Stimulated activated effector memory CD8-positive, alpha-beta T cell treated with anti-CD3 and anti-CD28 coated beads, Interleukin-12 subunit alpha, Interleukin-12 subunit beta, amount 100 ng/mL, for 72 hours (primary cell): ENCODE measurements at regions not wholly inside any gene's neighbourhood (a gene's known extent, or its start where the extent isn't known, plus 50 kb on each side); places are given as distances from the start of the nearest gene placed in this dataset.

ENCODE experiments used
- ATAC-seq: fragments of 150-1000 bp; cut with Tn5 transposase; 2 replicates; pipeline ENCODE4 v1.10.0; 2021
- DNase-seq, 2 donors: peaks; one replicate each; pipeline ENCODE4 v3.0.0; 2021 to 2022; ENCODE audit warnings: low spot score in 2 of 2
- H3K27ac Mint-ChIP-seq: one replicate; pipeline ENCODE4 v1.8.0; 2022; ENCODE audit warnings: mild to moderate bottlenecking, mixed read lengths
- H3K36me3 Mint-ChIP-seq: one replicate; pipeline ENCODE4 v1.8.0; 2022; ENCODE audit warnings: mild to moderate bottlenecking, mixed read lengths
- H3K4me1 Mint-ChIP-seq: one replicate; pipeline ENCODE4 v1.8.0; 2022; ENCODE audit warnings: mixed read lengths
- H3K4me3 Mint-ChIP-seq: one replicate; pipeline ENCODE4 v1.8.0; 2022; ENCODE audit warnings: mild to moderate bottlenecking, mixed read lengths
- H3K9me3 Mint-ChIP-seq: one replicate; pipeline ENCODE4 v1.8.0; 2022; ENCODE audit warnings: mixed read lengths

DNA sequence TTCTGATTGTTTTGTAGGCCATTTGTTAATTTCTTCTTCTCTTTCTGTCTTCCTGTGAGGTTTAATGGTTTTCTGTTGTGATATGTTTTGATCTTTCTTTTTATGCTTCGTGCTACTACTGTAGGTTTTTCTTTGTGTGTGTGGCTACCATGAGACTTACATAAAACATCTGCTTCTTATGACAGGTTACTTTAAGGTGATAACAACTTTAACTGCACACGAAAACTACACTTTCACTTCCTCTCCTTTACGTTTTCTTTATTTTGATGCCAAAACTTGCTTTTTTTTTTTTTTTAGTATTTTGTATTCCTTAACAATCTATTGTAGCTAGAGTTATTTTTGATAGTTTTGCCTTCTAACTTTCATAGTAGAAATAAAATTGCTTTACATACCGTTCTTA is 691.3 kb downstream of the TSN start:
- no peak for ATAC-seq

DNA sequence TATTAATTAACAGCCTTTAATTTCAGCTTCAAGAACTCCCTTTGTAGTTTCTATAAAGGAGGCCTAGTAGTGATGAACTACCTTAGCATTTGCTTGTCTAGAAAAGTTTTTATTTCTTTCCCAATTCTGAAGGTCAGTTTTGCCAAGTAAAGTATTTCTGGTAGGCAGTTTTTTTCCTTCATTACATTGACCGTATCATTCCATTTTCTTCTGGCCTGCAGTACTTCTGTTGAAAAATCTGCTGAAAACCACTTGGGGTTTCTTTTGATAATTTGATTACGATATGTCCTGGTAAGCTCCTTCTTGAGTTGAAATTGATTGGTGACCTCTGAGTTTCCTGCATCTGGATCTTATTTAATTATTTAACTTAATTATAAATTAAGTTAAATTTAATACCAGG is 691.8 kb downstream of the TSN start:
- Mint-ChIP-seq H3K4me1 (no peaks in the 10 kb centered on the region), H3K4me3 (no peak overlapping the region), H3K27ac (no peak overlapping the region), H3K9me3 (peaks cover 12% of the 10 kb centered on the region), H3K36me3 (no peaks in the 10 kb centered on the region)
- ATAC-seq (no peak), DNase-seq (no peak)

More for the DNA sequence above, 691.3 kb downstream of the TSN start:
- Mint-ChIP-seq H3K4me1 (no peaks in the 10 kb centered on the region), H3K9me3 (peaks cover 12% of the 10 kb centered on the region), H3K36me3 (no peaks in the 10 kb centered on the region), H3K27ac (no peak overlapping the region), H3K4me3 (no peak overlapping the region)
- DNase-seq = no peak

DNA sequence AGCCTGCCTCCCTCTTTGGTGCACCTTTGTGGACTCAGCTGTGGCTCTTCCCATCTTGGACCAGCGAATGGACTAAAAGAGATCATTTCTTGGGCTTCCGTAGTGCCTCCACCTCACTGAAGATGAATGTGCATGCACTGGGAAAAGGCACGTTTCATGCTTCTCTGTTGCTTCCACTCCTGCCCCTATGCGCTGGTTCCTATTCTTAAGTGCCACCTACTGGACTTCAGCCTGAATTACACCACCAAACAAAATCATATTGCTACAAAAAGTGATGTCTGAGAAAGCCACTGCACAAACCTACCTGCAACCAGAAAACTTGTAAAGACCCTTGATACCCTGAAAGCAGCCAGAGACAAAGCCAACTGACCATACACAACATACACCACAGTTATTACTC is 695.6 kb downstream of the TSN start:
- DNase-seq = no peak
- Mint-ChIP-seq H3K4me3 (no peak overlapping the region), H3K27ac (no peak overlapping the region), H3K36me3 (no peaks in the 10 kb centered on the region), H3K9me3 (peaks cover 16% of the 10 kb centered on the region), H3K4me1 (no peaks in the 10 kb centered on the region)
- ATAC-seq = no peak

DNA sequence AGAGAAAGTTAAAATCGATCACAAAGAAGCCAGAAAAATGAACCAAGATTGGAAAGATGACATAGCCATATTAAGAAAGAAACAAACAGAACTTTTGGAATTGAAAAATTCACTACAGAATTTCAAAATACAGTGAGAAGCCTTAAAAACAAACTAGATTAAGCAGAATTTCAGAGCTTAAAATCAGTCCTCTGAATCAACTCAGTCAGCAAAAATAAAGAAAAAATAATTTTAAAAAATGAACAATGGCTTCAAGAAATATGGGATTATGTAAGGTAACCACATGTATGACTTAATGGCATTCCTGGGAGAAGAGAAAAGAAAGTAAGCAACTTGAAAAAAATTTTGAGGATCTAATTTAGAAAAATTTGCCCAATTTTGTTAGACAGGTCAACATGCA is 696.2 kb downstream of the TSN start:
- no peak for DNase-seq
- no peak overlapping the region for H3K4me3 Mint-ChIP-seq
- H3K27ac Mint-ChIP-seq = no peak overlapping the region
- no peaks in the 10 kb centered on the region for H3K4me1 Mint-ChIP-seq
- H3K36me3 Mint-ChIP-seq = no peaks in the 10 kb centered on the region
- H3K9me3 Mint-ChIP-seq = peaks cover 16% of the 10 kb centered on the region
- ATAC-seq = no peak

- peaks cover 6% of the 10 kb centered on the region for H3K9me3 Mint-ChIP-seq
- no peaks in the 10 kb centered on the region for H3K4me1 Mint-ChIP-seq
- ATAC-seq (no peak), DNase-seq (no peak)
- no peaks in the 10 kb centered on the region for H3K36me3 Mint-ChIP-seq
- H3K4me3 Mint-ChIP-seq = no peak overlapping the region
- no peak overlapping the region for H3K27ac Mint-ChIP-seq
Observed at GRCh38 chr2:122469147-122469546, 713.7 kb downstream of the TSN start.

DNA sequence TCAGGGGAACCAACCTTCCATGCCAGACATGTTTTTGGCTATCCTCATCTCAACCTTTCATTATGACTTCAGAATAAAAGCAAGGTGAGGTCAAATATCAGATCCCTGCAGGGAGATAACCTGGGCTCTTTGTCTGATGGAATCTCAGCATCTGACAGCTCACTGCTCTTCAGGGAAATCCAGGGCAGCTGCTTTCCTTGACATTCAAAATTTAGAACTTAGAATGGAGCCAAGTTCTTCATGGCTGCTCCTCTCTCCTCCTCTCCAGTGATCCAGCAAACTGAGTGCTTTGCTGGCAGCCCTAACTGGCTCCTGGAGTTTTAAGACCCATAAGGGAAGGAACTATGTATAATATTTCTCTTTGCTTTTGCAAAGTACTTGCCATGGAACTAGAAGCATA is 716.3 kb downstream of the TSN start:
- no peak overlapping the region for H3K4me3 Mint-ChIP-seq
- no peaks in the 10 kb centered on the region for H3K36me3 Mint-ChIP-seq
- H3K9me3 Mint-ChIP-seq = peaks cover 11% of the 10 kb centered on the region
- H3K27ac Mint-ChIP-seq = no peak overlapping the region
- ATAC-seq = no peak
- no peaks in the 10 kb centered on the region for H3K4me1 Mint-ChIP-seq
- no peak for DNase-seq

DNA sequence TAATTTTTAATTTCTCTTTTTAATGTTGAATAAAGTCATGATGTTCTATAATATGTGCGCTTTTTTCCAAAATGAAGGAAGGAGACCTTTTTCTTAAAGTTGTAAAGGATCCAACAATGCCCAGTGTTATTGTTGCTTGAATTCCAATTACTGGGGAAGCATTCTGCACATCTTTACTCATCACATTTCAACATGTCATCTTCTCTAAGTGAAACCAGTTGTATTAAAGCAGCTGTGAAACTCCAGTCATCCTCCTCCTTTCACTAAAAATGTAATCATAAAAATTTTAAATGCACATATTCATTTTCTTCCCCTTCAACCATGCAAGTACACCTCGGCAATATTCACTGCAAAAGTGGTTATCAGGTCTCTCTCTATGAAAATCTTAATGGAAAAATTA is 722.7 kb downstream of the TSN start:
- no peak for ATAC-seq
- no peaks in the 10 kb centered on the region for H3K4me1 Mint-ChIP-seq
- H3K9me3 Mint-ChIP-seq = peaks cover 26% of the 10 kb centered on the region
- DNase-seq = no peak
- no peak overlapping the region for H3K4me3 Mint-ChIP-seq
- no peaks in the 10 kb centered on the region for H3K36me3 Mint-ChIP-seq
- no peak overlapping the region for H3K27ac Mint-ChIP-seq

GRCh38 chr2:122478771-122479170 is 723.3 kb downstream of the TSN start:
- DNase-seq = no peak
- H3K27ac Mint-ChIP-seq = no peak overlapping the region

GRCh38 chr2:122480501-122481243 is 725.2 kb downstream of the TSN start:
- Mint-ChIP-seq H3K9me3 (peaks cover 22% of the 10 kb centered on the region), H3K36me3 (no peaks in the 10 kb centered on the region), H3K27ac (no peak overlapping the region), H3K4me1 (no peaks in the 10 kb centered on the region), H3K4me3 (no peak overlapping the region)
- DNase-seq (no peak), ATAC-seq (no peak)

More at GRCh38 chr2:122478771-122479170, 723.3 kb downstream of the TSN start:
- no peak for ATAC-seq
- no peaks in the 10 kb centered on the region for H3K36me3 Mint-ChIP-seq
- no peaks in the 10 kb centered on the region for H3K4me1 Mint-ChIP-seq
- H3K4me3 Mint-ChIP-seq = no peak overlapping the region
- H3K9me3 Mint-ChIP-seq = peaks cover 26% of the 10 kb centered on the region

DNA sequence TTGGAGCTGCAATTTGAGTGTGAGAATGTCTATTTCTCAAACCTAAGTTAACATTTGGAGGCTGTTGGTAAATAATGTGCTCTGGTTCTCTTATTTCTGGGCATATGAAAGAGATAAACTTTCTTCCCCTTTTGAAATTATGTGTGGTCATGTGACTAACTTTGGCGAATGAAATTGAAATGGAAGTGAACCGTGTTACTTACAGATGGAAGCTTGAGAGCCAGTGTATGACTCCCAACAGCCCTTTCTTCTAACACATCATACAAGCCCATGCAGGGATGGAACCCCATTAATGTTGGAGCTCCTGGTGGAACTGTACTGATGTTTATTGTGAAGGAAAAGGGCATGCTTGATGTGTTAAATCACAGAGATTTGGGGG is 725.8 kb downstream of the TSN start:
- Mint-ChIP-seq H3K27ac (no peak overlapping the region), H3K4me1 (no peaks in the 10 kb centered on the region), H3K4me3 (no peak overlapping the region), H3K9me3 (peaks cover 24% of the 10 kb centered on the region), H3K36me3 (no peaks in the 10 kb centered on the region)
- no peak for DNase-seq
- no peak for ATAC-seq

- Mint-ChIP-seq H3K9me3 (peaks cover 24% of the 10 kb centered on the region), H3K4me1 (no peaks in the 10 kb centered on the region), H3K36me3 (no peaks in the 10 kb centered on the region), H3K4me3 (no peak overlapping the region), H3K27ac (no peak overlapping the region)
- DNase-seq = no peak
- ATAC-seq = no peak
Observed at GRCh38 chr2:122481717-122482116, 726.3 kb downstream of the TSN start.

DNA sequence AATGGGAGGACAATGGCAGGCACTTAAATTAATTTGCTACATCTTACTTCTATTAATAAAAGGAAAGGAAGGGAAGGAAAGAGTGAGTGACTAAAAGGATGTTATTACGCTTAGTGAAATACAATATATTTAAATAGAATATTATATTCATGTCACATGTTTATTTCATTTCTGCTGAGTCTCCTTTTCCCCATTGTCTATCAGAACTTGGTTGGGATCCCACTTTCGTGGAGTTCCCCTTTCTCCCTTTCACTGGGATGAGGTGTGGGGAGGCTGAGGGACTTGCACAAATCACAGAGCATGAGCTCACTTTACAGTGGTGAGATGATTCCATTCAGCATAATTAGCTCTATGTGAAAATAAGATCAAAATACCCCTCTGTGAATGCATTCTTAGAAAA is 730.6 kb downstream of the TSN start:
- H3K36me3 Mint-ChIP-seq = no peaks in the 10 kb centered on the region
- no peaks in the 10 kb centered on the region for H3K4me1 Mint-ChIP-seq
- H3K9me3 Mint-ChIP-seq = peaks cover 19% of the 10 kb centered on the region
- no peak for DNase-seq
- no peak overlapping the region for H3K4me3 Mint-ChIP-seq
- no peak overlapping the region for H3K27ac Mint-ChIP-seq
- no peak for ATAC-seq

DNA sequence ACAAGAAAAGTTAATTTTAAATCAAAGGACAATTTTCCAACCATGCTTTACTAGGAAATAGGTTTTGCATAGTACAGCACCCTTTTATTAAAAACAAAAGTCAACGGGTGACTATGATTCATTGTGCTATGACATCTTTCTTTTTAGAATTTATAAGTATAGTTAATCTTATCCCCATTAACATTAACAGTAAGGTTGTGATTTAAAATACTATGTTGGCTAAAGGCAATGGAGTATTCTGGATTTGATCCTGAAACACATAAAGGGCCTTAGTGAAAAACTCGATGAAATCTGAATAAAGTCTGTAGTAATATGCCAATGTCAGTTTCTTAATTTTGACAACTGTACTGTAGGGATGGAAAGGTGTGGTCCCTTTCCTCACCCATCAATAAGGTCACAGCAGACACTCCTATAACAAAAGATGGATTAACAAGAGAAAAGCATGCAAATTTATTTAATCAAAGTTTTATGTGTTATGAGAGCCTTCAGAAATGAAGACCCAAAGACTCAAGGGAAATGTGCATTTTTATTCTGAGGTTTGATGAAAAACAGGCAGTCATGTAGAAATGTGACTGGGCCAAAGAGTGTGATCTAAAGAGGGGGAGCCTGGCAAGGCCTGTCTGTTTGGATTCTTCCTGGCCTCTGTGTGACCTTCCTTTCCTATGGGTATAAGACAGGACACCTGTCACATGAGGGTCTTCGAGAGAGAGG is 731.4 kb downstream of the TSN start:
- no peak for DNase-seq
- no peak for ATAC-seq
- H3K4me1 Mint-ChIP-seq = no peaks in the 10 kb centered on the region
- H3K27ac Mint-ChIP-seq = no peak overlapping the region
- peaks cover 18% of the 10 kb centered on the region for H3K9me3 Mint-ChIP-seq
- no peaks in the 10 kb centered on the region for H3K36me3 Mint-ChIP-seq
- H3K4me3 Mint-ChIP-seq = no peak overlapping the region

- Mint-ChIP-seq H3K9me3 (peaks cover 25% of the 10 kb centered on the region), H3K27ac (no peak overlapping the region), H3K4me1 (no peaks in the 10 kb centered on the region), H3K4me3 (no peak overlapping the region), H3K36me3 (no peaks in the 10 kb centered on the region)
- no peak for ATAC-seq
- no peak for DNase-seq
Observed at GRCh38 chr2:122491011-122491410, 735.6 kb downstream of the TSN start.

- ATAC-seq (no peak), DNase-seq (no peak)
- Mint-ChIP-seq H3K4me1 (no peaks in the 10 kb centered on the region), H3K4me3 (no peak overlapping the region), H3K27ac (no peak overlapping the region), H3K9me3 (peaks cover 4% of the 10 kb centered on the region), H3K36me3 (no peaks in the 10 kb centered on the region)
Observed at GRCh38 chr2:122500316-122501105, 745.1 kb downstream of the TSN start.

DNA sequence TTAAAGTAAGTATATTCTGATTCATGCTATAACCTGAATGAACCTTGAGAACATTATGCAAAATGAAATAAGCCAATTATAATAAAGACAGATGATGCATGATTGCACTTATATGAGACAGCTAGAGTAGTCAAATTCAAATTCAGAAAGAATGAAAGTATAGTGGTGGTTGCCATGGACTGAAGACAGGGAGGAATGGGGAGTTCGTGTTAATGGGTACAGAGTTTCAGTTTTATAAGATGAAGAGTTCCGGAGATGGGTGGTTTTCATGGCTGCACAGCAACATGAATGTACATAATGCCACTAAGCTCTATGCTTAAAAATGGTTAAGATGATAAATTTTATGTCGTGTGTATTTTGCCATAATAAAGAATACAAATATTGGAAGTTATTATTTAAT is 751.2 kb downstream of the TSN start:
- Mint-ChIP-seq H3K36me3 (no peaks in the 10 kb centered on the region), H3K27ac (no peak overlapping the region), H3K4me3 (no peak overlapping the region), H3K9me3 (peaks cover 7% of the 10 kb centered on the region), H3K4me1 (no peaks in the 10 kb centered on the region)
- ATAC-seq (no peak), DNase-seq (no peak)
